Renal cortex interstitium (tissue), 11 donors: ENCODE measurements at regions not wholly inside any gene's neighbourhood (a gene's known extent, or its start where the extent isn't known, plus 50 kb on each side); places are given as distances from the start of the nearest gene placed in this dataset.
"Not testable (repeated sequence)": the region's sequence is repeated elsewhere in the genome, so short reads cannot be mapped to it uniquely, and the experiment has no call there.

ENCODE experiments used
- DNase-seq, 11 donors: peaks; one replicate each; pipeline ENCODE4 v3.0.0-alpha.2; 2013; ENCODE audit warnings: low read depth in 9 of 11, low spot score in 4 of 11; ENCODE audit errors: extremely low read depth in 1 of 11

DNA sequence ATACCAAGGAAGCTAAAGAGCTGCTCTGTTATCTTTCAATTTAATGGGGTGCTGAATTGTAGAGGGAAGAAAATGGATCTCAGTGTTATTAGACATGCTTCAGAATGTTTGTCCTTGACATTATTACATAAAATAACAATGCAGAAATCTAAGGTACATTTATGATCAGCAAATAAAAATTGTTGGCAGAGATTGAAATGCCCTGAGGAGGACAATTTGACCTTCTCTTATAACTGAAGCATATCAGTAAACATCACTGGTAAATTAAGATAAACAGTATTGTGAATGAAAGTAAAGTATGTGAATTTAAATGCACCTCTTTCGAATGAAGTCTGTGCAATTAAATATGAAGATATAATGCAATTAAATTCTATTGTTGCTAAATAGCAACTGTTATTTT lies 1362.1 kb upstream of the ATXN8OS start:
- no peak for DNase-seq

DNA sequence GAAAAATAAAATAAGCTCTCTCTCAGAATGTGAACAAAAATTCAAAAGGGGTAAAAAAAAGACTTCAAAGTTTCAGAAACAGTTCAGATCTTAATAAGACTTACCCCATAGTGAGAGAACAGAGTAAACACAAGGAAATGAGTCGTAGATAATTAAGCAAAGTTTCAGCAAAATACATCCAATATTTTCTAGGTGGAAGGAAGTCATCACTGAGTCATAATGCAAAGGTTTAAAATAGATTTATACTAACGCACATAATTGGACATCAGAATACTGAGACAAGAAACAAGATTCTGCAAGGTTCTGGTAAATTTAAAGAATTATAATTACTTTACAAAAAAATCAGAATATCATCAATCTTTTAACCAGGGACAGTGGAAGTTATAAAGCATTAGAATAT lies 1370.7 kb upstream of the ATXN8OS start:
- no peak for DNase-seq

DNA sequence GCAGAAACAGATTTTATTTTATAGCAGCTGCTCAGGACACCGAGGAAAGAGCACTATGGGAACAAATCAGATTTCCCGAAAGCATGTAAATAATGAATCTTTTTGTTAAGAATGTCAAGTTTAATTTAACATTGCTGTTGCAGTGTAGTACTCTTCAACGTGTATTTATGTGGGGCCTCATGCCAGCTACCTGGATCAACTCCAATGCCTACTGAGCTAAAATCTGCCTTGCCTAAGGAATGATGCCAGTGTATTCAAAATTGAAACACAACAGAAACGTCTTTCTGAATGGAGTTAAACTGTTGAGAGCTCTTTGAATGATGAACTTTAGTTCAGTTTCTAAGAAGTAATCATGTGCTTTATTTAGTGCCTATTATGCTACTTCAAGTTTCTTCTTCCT lies 1379.8 kb upstream of the ATXN8OS start:
- no peak for DNase-seq

DNA sequence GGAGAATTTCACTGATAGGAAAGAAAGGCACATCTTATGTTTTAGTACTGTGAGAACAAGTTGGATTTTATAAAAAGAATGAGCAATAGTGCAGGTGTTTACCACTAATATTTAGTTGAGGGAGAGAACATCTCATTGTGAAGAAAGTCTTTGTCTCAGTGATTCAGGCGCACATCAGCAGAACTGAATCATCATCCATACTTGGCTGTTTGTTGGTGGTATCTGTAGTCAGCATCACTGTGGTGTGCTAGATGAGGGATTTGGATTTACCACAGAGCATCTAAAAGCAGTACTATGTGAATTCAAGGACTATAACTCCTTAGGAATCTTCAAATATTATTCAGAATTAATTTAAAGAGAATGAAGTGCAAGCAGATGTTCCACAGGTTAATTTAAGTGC lies 1380.5 kb upstream of the ATXN8OS start:
- DNase-seq = no peak

DNA sequence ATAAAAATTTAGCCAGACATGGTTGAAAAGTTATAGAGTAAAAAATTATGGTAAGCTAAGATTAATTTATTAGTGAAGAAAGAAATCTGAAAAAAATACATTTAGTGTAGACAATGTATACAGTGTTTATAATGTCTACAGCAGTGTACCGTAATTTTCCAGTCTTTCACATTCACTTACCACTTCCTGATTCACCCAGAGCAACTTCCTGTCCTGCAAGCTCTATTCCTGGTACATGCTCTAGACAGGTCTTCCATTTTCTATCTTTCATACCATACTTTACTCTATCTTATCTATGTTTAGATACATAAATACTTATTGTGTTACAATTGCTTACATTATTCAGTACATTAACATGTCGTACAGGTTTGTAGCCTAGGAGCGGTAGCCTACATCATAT lies 1387.8 kb upstream of the ATXN8OS start:
- DNase-seq = no peak

DNA sequence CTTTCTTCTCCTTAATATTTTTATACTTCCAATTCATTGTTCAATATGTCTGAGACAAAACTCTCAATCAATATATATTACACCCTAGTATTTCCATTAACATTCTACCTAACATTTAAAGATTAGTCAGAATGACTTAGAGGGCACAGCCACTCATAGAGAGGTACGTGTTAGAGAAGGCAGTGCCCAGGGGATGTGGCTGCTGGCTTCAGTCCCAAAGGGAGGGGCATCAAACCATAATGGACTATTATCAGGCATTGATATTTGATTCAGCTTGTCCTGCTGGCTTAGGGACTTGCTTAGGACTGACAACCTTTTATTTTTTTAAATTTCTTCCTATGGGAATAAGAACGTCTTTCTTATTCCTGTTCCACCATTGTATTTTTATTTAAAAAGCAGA lies 1392.0 kb upstream of the ATXN8OS start:
- no peak for DNase-seq

DNA sequence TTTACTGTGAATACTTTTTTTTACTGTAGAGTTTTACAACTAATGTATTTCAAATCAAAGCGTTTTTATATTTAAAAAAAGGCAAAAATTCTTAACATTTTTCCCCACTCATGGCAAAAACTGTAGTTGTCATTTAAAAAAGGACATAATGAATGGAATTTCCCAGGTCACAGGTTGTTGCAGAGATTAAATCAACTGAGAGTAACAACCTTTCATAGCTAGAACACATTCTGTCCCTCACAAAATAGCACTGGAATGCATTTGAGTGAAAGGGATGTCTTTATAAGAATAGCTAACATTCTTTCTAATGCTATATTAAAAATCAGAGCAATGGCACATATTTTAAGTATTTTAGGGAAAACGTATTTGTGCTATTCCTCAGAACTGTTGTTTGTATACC lies 1393.3 kb upstream of the ATXN8OS start:
- no peak for DNase-seq

DNA sequence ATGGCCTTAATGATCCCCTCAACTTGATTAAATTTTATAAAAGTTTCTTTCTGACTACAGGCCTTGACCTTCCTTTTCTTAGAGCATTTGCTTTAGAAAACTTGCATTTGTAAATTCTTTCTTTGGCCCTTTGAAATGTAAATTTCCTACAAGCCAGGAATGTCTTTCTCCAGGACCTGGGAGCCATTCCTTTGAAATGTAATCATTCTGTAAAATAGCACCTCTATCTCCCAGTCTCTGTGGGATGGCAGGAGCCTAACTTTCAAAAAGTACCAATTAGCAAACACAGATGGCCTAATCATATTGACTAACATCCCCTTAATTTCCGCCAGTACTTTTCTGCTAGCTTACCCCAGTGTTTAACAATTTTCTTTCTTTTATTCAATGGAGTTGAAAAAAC lies 1394.2 kb upstream of the ATXN8OS start:
- DNase-seq = no peak

DNA sequence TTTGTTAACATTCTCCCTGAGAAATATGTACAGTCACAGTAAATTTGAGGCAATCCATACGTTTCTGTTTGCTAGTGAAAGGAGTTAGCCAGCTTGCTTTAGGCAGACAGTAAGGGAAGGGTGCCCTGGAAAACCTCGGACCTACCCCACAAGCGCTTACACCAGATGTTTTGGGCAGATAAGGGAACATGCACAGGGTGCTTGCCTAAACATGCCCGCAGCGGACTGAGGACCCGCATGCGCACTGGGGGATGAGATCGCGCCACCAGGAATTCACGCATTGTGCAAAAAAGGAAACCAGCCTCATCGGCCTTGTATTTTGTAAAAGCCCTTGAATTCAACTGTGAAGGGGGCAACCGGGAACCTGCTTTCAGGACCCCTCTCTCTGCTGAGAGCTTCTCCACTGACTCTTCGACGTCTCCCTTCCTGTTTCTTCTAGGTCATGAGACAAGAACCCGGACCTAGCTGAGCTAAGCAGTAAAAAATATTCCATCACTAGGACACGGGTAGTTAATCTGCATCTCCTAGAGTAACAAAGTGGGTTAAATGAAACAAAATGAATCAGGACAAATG lies 1399.2 kb upstream of the ATXN8OS start:
- DNase-seq = no peak

DNA sequence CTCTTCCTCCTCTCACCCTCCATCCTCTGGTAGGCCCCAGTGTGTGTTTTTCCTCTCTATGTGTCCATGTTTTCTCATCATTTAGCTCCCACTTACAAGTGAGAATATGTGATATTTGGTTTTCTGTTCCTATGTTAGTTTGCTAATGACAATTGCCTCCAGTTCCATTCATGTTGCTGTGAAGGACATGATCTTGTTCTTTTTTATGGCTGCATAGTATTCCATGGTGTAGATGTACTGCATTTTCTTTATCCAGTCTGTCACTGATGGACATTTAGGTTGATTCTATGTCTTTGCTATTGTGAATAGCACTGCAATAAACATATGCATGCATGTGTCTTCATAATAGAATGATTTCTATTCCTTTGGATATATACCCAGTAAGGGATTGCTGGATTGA lies 1401.6 kb upstream of the ATXN8OS start:
- not testable (repeated sequence) for DNase-seq

DNA sequence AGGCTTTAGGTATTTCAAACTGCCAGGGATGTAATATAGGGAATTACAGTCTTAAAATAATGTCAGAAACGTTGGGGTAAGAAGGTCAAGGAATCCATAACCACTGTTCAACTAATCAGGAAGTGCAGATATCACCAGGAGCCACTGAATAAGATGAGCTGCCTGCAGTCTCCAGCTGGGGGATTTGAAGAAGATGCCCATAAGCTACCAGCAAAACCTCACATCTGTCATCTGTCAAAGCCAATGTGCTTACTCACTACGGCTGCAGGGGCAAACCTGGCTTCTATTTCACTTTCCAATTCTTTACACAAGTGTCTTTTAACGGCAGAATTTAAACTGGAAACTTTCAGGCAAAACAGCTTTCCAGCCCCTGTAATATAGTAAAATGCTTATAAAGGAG lies 1410.1 kb upstream of the ATXN8OS start:
- peak in 1 of 11 donors; percentile 3 for DNase-seq

DNA sequence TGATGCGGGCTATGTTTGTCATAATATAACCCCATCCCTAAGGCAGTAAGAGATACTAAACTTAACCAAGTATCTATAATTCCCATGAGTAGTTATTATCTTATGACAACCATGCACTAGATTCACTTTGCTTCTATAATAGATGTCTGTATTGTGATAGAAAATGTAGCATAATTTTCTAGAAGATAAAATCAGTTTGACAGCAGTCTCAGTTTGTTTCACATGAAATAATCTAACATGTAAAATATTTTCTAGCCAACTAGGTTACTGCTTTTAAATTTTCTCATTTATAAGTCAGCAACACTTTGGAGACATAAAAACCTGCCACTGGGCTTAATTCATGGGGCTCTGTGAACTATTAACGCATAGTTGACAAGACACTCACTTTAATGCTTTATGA lies 1410.7 kb upstream of the ATXN8OS start:
- no peak for DNase-seq

DNA sequence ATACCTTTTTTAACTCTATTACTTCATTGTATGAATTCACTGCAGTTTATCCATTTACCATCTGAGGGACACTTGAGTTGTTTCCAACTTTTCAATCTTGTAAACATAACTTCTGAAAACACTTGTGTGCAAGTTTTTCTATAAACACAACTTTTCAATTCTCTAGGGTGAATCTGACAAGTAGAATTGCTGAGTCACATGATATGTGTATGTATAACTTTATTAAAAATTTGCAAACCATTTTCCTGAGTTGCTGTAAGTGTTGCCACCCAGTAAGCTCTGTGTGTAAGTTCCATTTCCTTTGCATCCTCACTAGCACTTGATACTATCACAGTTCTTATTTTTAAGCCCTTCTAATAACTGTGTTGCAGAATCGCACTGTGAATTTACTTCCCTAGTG lies 1415.6 kb upstream of the ATXN8OS start:
- no peak for DNase-seq

DNA sequence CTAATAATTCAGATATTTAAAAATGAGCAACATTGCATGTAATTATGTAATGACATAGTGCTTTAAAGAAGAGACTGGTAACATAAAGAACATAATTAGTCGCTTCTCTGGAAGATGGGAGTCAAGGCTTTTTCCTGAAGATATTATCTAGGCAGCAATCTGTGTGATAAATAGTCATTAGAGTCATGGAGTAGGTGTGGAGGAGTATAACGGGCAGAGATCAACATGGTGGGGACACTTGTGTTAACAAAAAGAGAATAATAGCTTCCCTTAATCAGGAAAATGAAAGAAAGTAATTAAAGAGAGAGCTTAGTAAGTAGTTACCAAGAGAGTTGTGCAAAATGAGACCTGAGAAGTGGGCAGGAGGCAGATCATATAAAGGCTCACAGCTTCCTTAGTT lies 1417.1 kb upstream of the ATXN8OS start:
- peak in 2 of 11 donors; percentile 0 to 14 for DNase-seq

DNA sequence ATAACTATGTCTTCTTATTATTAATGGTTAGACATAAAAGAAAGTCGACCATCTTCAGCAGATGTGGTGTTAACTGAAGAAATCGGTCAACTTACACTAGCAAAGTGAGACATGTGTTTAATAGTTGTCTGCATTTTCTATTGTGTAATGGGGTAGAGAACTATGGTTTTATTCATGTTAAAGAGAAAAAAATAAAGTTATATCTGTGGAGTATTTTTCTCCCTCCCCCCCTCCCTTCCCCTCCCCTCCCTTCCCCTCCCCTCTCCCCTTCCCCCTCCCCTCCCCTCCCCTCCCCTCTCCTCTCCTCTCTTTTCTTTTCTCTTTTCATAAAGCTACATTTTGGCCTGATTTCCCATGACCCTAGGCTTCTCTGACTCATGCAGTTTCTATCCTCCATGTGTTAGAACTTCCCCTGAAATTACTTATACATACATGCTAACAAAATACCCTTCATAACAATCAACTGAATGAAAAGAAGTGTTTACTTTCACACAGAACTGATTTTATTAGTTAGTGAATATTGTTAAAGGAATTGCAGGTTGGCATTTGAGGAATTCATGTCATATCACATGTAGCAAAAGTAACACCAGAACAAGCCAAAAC lies 1431.0 kb upstream of the ATXN8OS start:
- no peak for DNase-seq

DNA sequence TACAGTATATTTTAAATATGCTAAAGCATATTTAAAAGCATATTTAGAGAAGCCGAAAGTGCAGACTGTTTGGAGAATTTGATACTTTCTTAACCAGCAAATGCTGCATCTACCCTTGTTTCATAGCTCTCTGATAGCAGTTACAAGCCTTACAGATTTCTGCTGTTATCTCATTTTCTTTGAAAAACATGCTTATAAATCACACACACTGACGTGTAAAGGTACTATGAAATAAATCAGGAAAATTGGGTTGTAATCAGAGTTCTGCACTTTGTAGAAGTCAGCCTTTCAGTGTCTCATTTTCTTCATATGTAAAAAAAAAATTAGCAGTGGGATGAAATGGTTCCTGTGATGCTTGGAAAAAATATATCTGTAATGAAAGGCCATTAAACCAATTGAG lies 1432.4 kb upstream of the ATXN8OS start:
- DNase-seq = no peak

DNA sequence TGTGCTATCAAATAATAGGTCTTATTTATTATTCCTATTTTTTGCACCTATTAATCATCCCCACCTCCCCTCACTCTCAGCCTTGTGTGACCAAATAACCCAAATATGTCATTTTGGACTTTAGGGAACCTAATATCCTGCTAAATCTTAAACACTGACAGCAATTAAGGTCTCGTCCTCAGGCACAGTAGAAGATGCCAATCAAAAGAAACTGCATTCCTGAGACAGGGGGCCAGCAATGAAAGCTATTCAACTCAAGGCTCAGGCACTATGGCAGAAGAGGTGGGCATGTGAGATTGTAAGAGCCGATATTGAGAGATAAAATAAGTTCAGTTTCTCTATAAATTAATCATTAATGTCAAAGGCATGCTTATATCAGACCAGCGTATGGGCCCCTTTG lies 1437.7 kb upstream of the PCDH9 start:
- DNase-seq = no peak

DNA sequence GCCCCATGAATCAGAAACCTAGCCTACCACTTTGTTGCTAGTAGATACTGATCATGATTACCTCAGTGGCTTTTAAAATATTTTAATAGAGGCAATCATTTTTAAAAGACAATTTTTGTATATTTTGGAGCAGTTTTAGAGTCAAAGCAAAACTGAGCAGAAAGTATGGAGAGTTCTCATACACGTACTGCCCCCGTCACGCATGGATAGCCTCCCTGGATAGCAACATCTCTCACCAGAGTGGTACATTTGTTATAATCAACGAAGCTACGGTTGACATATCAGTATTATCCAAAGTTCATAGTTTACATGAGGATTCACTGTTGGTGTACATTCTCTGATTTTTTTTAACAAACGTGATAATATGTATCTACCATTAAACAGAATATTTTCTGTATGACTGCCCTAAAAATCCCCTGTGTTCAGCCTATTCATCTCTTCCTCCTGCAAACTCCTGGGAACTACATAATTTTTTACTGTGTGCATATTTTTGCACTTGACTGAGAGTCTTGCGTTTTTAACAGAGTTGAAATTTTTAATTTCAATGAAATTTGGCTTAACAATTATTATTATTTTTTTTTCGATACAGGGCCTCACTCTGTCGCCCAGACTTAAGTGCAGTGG lies 1436.8 kb upstream of the PCDH9 start:
- no peak for DNase-seq

DNA sequence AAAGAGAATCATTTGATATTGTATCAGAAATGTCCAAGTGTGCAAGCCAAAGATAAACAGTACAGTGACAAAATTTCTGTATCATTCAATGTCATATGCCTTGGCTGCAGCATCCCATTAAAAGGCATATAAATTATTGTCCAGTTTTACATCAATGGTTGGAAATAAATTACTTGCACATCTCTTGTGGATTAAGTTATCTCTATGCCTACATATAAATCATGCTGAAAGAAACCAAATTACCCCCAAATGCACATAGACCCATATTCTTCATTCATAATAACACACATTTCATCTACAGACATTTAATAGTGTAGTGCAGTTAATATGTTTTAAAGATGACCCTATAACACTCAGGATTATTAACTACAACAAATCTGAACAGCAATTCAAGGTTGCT lies 1415.7 kb upstream of the PCDH9 start:
- no peak for DNase-seq

DNA sequence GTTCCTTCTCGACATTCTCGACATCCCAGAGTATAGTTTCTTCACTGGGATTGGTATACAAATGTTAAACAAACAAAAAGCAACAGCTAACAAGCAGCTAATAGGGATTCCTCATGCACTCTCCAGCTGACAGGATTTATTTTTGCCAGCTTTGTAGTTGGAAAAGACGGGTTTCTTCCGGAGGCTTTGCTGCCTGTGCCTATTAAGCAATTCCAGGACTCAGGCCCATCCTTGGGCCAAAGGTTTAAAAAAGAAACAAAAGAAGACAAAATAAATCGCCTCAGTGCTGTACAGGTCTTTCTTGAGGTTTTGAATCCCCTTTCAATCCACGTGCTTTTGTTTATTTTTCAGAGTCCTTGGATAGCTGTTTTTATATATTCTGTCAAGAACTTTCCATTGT lies 1414.5 kb upstream of the PCDH9 start:
- DNase-seq = no peak

DNA sequence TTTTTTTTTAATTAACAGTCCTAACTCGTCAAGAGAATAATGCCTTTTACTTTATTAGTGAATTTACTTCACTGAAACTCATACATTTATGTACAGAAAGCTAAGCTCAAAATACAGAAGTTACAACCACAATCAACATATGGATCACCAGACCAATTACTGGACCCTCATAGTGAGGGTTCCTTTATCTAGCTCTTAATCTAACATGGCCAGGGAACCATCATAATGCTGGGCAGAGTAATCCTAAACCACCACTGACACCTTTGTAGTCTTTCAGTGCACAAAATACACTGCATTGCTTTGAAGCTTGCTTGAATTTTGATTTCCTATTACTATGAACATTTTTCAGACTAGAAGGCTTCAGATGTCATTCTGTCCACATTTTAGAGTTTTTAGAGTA lies 1406.6 kb upstream of the PCDH9 start:
- DNase-seq = no peak
